Muscle of leg (tissue), 3 donors: ENCODE measurements at regions not wholly inside any gene's neighbourhood (a gene's known extent, or its start where the extent isn't known, plus 50 kb on each side); places are given as distances from the start of the nearest gene placed in this dataset.
"Not testable (repeated sequence)": the region's sequence is repeated elsewhere in the genome, so short reads cannot be mapped to it uniquely, and the experiment has no call there.

Experiments used
- DNase-seq: peaks from one replicate; pipeline ENCODE4 v3.0.0; 2013
- H3K27ac ChIP-seq: one replicate; pipeline ENCODE4 v1.5.1; 2013; ENCODE audit warnings: mild to moderate bottlenecking, low read length, control low read depth
- H3K27me3 ChIP-seq: one replicate; pipeline ENCODE4 v1.6.1; 2013; ENCODE audit warnings: low read length; ENCODE audit not compliant: control insufficient read depth, insufficient read depth
- H3K36me3 ChIP-seq: one replicate; pipeline ENCODE4 v1.6.1; 2013; ENCODE audit warnings: low read length; ENCODE audit not compliant: control insufficient read depth, insufficient read depth
- H3K4me1 ChIP-seq: one replicate; pipeline ENCODE4 v1.6.1; 2013; ENCODE audit warnings: low read length; ENCODE audit not compliant: control insufficient read depth, insufficient read depth
- H3K4me3 ChIP-seq: one replicate; pipeline ENCODE4 v1.5.1; 2013; ENCODE audit warnings: low read length, control low read depth
- H3K9me3 ChIP-seq: replicated peaks from 2 replicates; pipeline ENCODE4 v1.6.1; 2013; ENCODE audit warnings: low read depth, low read length; ENCODE audit not compliant: control insufficient read depth
- WGBS: methylation state at CpG from one replicate; pipeline ENCODE4 v1.1.5; 2013; ENCODE audit warnings: missing lambda C conversion rate; ENCODE audit not compliant: insufficient coverage; 5-methylcytosine and 5-hydroxymethylcytosine counted together

DNA sequence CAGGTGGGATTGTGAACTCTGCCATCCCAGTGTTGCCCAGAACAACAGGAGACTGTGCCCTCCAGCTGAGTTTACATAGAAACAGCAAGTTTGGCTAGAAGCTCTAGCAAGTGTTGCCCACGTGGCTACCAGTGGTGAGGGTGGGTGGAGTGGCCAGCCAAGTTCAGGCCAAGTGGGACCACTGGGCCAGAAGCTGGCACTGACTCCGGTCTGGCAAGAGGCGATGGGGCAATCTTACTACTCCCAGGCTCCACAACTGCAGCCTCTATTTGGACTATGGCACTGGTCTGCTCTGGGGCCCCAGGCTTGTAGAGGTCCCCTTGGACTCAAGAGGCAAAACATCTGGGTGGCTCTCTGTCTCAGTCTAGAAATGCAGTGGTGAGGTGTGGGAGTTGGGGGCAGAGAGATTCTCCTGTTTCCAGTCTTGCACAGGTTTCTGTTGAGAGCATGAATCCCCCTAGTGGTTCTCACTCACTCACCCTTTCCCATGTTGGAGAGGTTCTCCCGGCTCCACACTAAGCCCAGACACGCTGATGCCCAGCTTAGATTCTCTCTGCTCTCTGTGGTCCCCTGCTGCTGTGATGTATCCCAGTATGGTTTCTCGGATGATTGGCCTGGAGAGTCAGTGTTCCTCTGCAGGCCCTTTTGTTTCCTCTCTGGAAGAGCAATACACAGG lies 615.3 kb downstream of the PDHA2 start:
- H3K27me3 ChIP-seq: no peaks in the 10 kb centered on the region
- WGBS: 90% methylated on average over 6 of the region's 6 CpGs

GRCh38 chr4:96458031-96458430 lies 618.1 kb downstream of the PDHA2 start:
- H3K9me3 ChIP-seq, H3K4me3 ChIP-seq, H3K27me3 ChIP-seq, H3K36me3 ChIP-seq, H3K4me1 ChIP-seq, DNase-seq, H3K27ac ChIP-seq: not testable (repeated sequence)
- 67% methylated on average over 1 of the region's 4 CpGs for WGBS

More for the DNA sequence above, 615.3 kb downstream of the PDHA2 start:
- H3K27ac ChIP-seq: no peak overlapping the region
- no peaks in the 10 kb centered on the region for H3K4me1 ChIP-seq
- peaks cover 11% of the 10 kb centered on the region for H3K9me3 ChIP-seq
- no peaks in the 10 kb centered on the region for H3K36me3 ChIP-seq
- no peak for DNase-seq
- H3K4me3 ChIP-seq: no peak overlapping the region

- no CpG with 5 or more reads among the region's 1 CpG for WGBS
Measured at GRCh38 chr4:96459105-96459504, 619.2 kb downstream of the PDHA2 start.

GRCh38 chr4:96465834-96466233 lies 625.9 kb downstream of the PDHA2 start:
- Histone ChIP-seq H3K9me3 (peaks cover 2% of the 10 kb centered on the region), H3K27ac (no peak overlapping the region), H3K4me1 (no peaks in the 10 kb centered on the region), H3K27me3 (no peaks in the 10 kb centered on the region), H3K4me3 (no peak overlapping the region), H3K36me3 (no peaks in the 10 kb centered on the region)
- no peak for DNase-seq
- no CpG with 5 or more reads among the region's 2 CpGs for WGBS

More at GRCh38 chr4:96459105-96459504, 619.2 kb downstream of the PDHA2 start:
- DNase-seq: no peak
- no peaks in the 10 kb centered on the region for H3K36me3 ChIP-seq
- H3K4me1 ChIP-seq: no peaks in the 10 kb centered on the region
- H3K9me3 ChIP-seq: peaks cover 7% of the 10 kb centered on the region
- no peaks in the 10 kb centered on the region for H3K27me3 ChIP-seq
- H3K4me3 ChIP-seq: no peak overlapping the region
- H3K27ac ChIP-seq: no peak overlapping the region

GRCh38 chr4:96471956-96472867 lies 632.3 kb downstream of the PDHA2 start:
- Histone ChIP-seq H3K27me3 (no peaks in the 10 kb centered on the region), H3K36me3 (no peaks in the 10 kb centered on the region), H3K4me3 (no peak overlapping the region), H3K27ac (no peak overlapping the region), H3K4me1 (no peaks in the 10 kb centered on the region), H3K9me3 (peaks cover 2% of the 10 kb centered on the region)
- DNase-seq: no peak

DNA sequence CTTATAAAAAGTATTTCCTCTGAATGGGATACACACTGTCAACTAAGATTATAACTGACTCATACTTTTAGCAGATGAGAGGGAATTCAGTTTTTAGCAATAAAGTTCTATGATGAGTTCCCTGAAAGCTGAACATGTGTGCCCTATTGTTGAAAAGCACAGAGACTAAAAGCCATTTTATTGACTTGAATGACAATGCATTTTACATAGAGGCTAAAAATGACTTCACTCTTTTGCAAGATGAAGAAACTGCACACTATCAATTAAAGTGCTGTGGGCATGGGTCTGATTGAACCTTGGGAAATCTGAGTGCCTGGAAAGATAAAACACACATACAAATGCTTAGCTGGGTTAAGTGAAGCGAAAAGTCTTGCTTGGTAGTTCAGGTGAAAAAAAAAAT lies 633.4 kb downstream of the PDHA2 start:
- Histone ChIP-seq H3K27me3 (no peaks in the 10 kb centered on the region), H3K4me3 (no peak overlapping the region), H3K27ac (no peak overlapping the region), H3K36me3 (no peaks in the 10 kb centered on the region), H3K4me1 (no peaks in the 10 kb centered on the region), H3K9me3 (peaks cover 2% of the 10 kb centered on the region)
- DNase-seq: no peak
- no CpG with 5 or more reads among the region's 1 CpG for WGBS

DNA sequence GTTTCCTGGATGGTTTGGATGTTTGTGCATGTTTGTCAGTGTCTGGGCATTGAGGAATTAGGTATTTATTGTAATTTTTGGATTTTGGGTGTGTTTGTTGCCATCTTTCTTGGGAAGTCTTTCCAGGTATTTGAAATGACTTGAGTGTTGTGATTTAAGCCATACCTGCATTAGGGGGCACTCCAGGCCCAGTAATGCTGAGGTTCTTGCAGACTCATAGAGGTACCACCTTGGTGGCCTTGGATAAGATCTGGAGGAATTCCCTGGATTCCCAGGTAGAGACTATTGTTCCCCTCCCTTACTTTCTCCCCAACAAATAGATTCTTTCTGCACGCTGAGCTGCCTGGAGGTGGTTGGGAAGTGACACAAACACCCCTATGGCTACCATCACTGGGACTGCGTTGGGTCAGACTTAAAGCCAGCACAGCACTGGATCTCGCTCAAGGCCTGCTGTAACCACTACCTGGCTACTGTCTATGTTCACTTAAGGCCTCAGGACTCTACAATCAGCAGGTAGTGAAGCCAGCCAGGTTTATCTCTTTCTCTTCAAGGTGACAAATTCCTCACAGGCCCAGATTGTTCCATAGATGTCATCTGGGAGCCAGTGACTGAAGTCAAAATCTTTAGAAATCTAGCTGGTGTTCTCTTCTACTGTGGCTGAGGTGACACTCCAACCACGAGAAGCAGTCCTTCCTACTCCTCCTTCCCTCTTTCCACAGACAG lies 643.6 kb downstream of the PDHA2 start:
- no peaks in the 10 kb centered on the region for H3K27me3 ChIP-seq
- no peak overlapping the region for H3K27ac ChIP-seq
- DNase-seq: no peak
- 71% methylated on average over 3 of the region's 4 CpGs for WGBS
- H3K36me3 ChIP-seq: no peaks in the 10 kb centered on the region
- H3K4me3 ChIP-seq: no peak overlapping the region
- no peaks in the 10 kb centered on the region for H3K4me1 ChIP-seq
- no peaks in the 10 kb centered on the region for H3K9me3 ChIP-seq

- no peak for DNase-seq
- H3K4me1 ChIP-seq: no peaks in the 10 kb centered on the region
- no peaks in the 10 kb centered on the region for H3K9me3 ChIP-seq
- no peaks in the 10 kb centered on the region for H3K27me3 ChIP-seq
- no peak overlapping the region for H3K27ac ChIP-seq
- no peaks in the 10 kb centered on the region for H3K36me3 ChIP-seq
- no peak overlapping the region for H3K4me3 ChIP-seq
Measured at GRCh38 chr4:96486563-96486962, 646.7 kb downstream of the PDHA2 start.

GRCh38 chr4:96497621-96498020 lies 657.7 kb downstream of the PDHA2 start:
- no CpG with 5 or more reads among the region's 2 CpGs for WGBS
- Histone ChIP-seq H3K9me3 (peaks cover 11% of the 10 kb centered on the region), H3K4me3 (no peak overlapping the region), H3K4me1 (no peaks in the 10 kb centered on the region), H3K27me3 (no peaks in the 10 kb centered on the region), H3K36me3 (no peaks in the 10 kb centered on the region), H3K27ac (no peak overlapping the region)
- DNase-seq: no peak

- no peaks in the 10 kb centered on the region for H3K4me1 ChIP-seq
- WGBS: no CpG with 5 or more reads among the region's 5 CpGs
- H3K36me3 ChIP-seq: no peaks in the 10 kb centered on the region
- no peaks in the 10 kb centered on the region for H3K9me3 ChIP-seq
- H3K27ac ChIP-seq: no peak overlapping the region
- no peak overlapping the region for H3K4me3 ChIP-seq
- no peaks in the 10 kb centered on the region for H3K27me3 ChIP-seq
- no peak for DNase-seq
Measured at GRCh38 chr4:96504386-96504785, 664.5 kb downstream of the PDHA2 start.
